ENCODE measurements at regions not wholly inside any gene's neighbourhood (a gene's known extent, or its start where the extent isn't known, plus 50 kb on each side); places are given as distances from the start of the nearest gene placed in this dataset.

DNA sequence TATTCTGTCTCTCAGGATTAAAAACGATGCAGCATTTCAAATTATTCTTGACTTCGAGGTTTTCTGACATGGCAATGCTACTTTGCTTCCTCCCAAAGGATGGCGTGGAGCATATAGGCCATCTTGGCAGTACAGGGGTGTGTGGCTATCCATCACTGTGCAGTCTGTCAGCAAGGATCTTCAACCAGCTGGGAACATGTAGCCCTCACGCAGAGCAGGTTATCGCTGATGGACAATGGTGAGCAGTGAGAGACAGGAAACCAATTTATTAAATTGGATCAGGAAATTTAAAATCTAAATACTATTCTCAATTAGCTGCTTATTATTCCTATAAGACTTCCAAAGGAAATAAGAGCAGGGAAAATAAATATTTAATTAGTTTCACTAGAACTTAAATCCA is 615.3 kb downstream of the OTOL1 start:
- Histone ChIP-seq H3K27me3 (replicated peaks; ENCODE audit: control insufficient read depth, insufficient read depth, low read length) (no peaks in the 10 kb centered on the region), H3K36me3 (ENCODE audit: control insufficient read depth, insufficient read depth, low read length) (no peaks in the 10 kb centered on the region), H3K4me3 (replicated peaks; ENCODE audit: low read depth, low read length) (no peak overlapping the region)
- no peak for TF ChIP-seq CTCF (IDR thresholded peaks at IDR 0.05; ENCODE audit: insufficient read depth, low read length, poor library complexity, severe bottlenecking)
- no peak for DNase-seq (ENCODE audit: extremely low read depth, insufficient read length)

GRCh38 chr3:162112719-162113118 is 616.1 kb downstream of the OTOL1 start:
- no peak for DNase-seq (ENCODE audit: extremely low read depth, insufficient read length)
- Histone ChIP-seq H3K4me3 (replicated peaks; ENCODE audit: low read depth, low read length) (no peak overlapping the region), H3K36me3 (ENCODE audit: control insufficient read depth, insufficient read depth, low read length) (no peaks in the 10 kb centered on the region), H3K27me3 (replicated peaks; ENCODE audit: control insufficient read depth, insufficient read depth, low read length) (no peaks in the 10 kb centered on the region)
- no peak for TF ChIP-seq CTCF (IDR thresholded peaks at IDR 0.05; ENCODE audit: insufficient read depth, low read length, poor library complexity, severe bottlenecking)

DNA sequence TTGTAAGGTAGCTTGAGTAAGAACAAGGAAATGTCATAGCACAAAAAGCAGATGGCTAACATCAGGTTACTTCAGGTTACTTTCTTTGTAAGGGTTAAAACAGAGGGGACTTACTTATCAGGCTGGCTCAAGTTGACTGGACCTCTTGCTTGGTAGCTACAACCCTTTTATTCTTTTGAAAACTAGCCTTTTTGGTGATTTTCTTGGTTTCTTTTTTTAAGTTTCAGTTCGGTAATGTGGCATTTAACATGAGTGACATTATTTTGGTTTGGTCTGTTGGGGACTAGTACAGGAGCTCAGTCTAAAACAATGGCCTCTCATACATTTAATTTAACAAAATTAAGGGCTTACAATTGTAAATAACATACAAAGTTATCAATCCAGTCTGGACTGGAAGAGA is 621.4 kb downstream of the OTOL1 start:
- Histone ChIP-seq H3K4me3 (replicated peaks; ENCODE audit: low read depth, low read length) (no peak overlapping the region), H3K36me3 (ENCODE audit: control insufficient read depth, insufficient read depth, low read length) (no peaks in the 10 kb centered on the region), H3K27me3 (replicated peaks; ENCODE audit: control insufficient read depth, insufficient read depth, low read length) (no peaks in the 10 kb centered on the region)
- DNase-seq (ENCODE audit: extremely low read depth, insufficient read length): no peak
- TF ChIP-seq CTCF (IDR thresholded peaks at IDR 0.05; ENCODE audit: insufficient read depth, low read length, poor library complexity, severe bottlenecking): no peak

DNA sequence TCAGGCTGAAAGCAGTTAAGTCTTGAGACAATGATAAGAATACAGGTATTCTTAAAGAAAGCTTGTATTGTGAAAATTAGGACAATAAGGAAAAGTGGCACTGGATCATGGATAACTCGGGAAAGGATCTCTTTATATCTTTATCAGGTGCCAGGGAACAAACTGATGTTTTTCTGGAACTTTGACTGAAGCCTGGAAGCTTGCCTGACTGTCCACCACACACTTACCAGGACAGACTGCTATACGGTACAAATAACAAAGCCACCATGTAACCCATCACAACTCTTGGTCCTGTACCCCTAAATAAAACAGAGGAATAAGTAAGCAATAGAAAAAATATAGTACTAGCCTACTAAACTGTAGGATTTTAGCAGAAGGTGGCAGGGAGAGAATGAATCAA is 623.0 kb downstream of the OTOL1 start:
- Histone ChIP-seq H3K4me3 (replicated peaks; ENCODE audit: low read depth, low read length) (no peak overlapping the region), H3K36me3 (ENCODE audit: control insufficient read depth, insufficient read depth, low read length) (no peaks in the 10 kb centered on the region), H3K27me3 (replicated peaks; ENCODE audit: control insufficient read depth, insufficient read depth, low read length) (no peaks in the 10 kb centered on the region)
- DNase-seq (ENCODE audit: extremely low read depth, insufficient read length): no peak
- TF ChIP-seq CTCF (IDR thresholded peaks at IDR 0.05; ENCODE audit: insufficient read depth, low read length, poor library complexity, severe bottlenecking): no peak

DNA sequence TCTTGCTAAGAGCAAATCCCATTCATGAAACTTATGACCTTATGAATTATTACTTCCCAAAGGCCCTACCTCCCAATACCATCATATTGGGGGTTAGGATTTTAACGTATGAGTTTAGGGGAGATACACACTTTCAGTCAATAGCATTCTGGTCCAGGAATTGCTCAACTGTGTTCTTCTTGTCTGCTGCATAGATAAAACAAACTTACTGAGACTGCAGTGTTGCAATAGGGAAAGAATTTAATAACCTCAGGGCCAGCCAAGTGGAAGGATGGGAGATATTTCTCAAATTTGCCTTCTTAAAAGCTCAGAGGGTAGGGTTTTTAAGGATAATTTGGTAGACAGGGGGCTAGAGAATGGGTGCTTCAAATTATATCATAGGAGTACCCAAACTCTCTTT is 625.8 kb downstream of the OTOL1 start:
- TF ChIP-seq CTCF (IDR thresholded peaks at IDR 0.05; ENCODE audit: insufficient read depth, low read length, poor library complexity, severe bottlenecking): no peak

GRCh38 chr3:162125790-162126189 is 629.2 kb downstream of the OTOL1 start:
- no peaks in the 10 kb centered on the region for H3K36me3 ChIP-seq (ENCODE audit: control insufficient read depth, insufficient read depth, low read length)
- no peaks in the 10 kb centered on the region for H3K27me3 ChIP-seq (replicated peaks; ENCODE audit: control insufficient read depth, insufficient read depth, low read length)
- TF ChIP-seq CTCF (IDR thresholded peaks at IDR 0.05; ENCODE audit: insufficient read depth, low read length, poor library complexity, severe bottlenecking): no peak

More for the DNA sequence above, 625.8 kb downstream of the OTOL1 start:
- no peaks in the 10 kb centered on the region for H3K27me3 ChIP-seq (replicated peaks; ENCODE audit: control insufficient read depth, insufficient read depth, low read length)
- no peaks in the 10 kb centered on the region for H3K36me3 ChIP-seq (ENCODE audit: control insufficient read depth, insufficient read depth, low read length)
- no peak overlapping the region for H3K4me3 ChIP-seq (replicated peaks; ENCODE audit: low read depth, low read length)
- no peak for DNase-seq (ENCODE audit: extremely low read depth, insufficient read length)

More at GRCh38 chr3:162125790-162126189, 629.2 kb downstream of the OTOL1 start:
- no peak overlapping the region for H3K4me3 ChIP-seq (replicated peaks; ENCODE audit: low read depth, low read length)
- DNase-seq (ENCODE audit: extremely low read depth, insufficient read length): no peak
